Cardiac fibroblast (primary cell): ENCODE measurements at regions not wholly inside any gene's neighbourhood (a gene's known extent, or its start where the extent isn't known, plus 50 kb on each side); places are given as distances from the start of the nearest gene placed in this dataset.

Experiments used
- DNase-seq, 2 donors: peaks; one replicate each; pipeline versions ENCODE4 v3.0.0 to v3.0.0-alpha.2; 2010; ENCODE audit warnings: low read depth in 2 of 2
- H3K4me3 ChIP-seq, 2 donors: replicated peaks in 1 of 2; 1 replicate in 1 of 2; 2 replicates in 1 of 2; pipeline ENCODE4 v1.5.1; 2011; ENCODE audit warnings: low read depth in 2 of 2, low read length in 2 of 2, mild to moderate bottlenecking in 2 of 2, moderate library complexity in 1 of 2
- CTCF ChIP-seq: IDR thresholded peaks from one replicate; pipeline ENCODE4 v1.5.1; 2011; ENCODE audit warnings: low read depth, mild to moderate bottlenecking, low read length, inconsistent platforms

DNA sequence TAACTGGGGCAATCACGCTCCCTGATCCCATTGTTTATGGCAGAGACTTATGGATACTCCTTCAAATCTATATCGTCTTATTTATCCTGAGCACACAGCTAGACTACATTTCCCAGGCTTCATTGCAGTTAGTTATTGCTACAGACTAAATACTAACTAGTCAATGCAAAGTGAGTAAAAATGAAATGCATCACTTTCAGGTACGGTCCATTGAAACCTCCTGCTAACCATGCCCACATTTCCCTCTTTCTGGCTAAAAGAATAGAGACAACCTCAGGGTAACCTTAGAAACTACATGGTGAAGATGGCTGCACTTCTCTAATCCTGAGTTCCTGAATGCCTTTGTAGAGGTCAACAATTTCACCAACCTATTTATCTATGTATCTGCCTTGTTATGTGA lies 437.4 kb downstream of the EPHA4 start:
- H3K4me3 ChIP-seq, result no peak overlapping the region
- no peak for TF ChIP-seq CTCF
- no peak for DNase-seq

- H3K4me3 ChIP-seq, result no peak overlapping the region
- no peak for TF ChIP-seq CTCF
- no peak for DNase-seq
Observed at GRCh38 chr2:221135699-221136098, 436.4 kb downstream of the EPHA4 start.

DNA sequence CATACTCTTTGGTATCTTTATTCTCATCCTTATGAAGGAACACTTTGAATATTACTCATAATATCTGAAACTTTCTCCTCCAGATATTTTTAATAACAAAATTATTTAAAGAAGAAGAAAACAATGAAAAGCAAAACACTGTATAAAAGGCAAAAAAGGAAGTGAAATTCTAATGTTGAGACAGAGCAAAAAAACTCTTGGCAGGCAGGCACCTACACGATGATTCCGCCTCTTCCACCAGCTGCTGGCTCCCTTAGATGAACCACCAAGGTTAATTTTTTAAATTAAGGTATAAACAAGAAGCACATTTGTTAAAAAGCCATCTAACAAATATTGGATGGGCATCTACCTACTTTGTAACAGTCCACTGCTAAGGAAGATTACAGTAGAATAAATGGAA lies 434.7 kb downstream of the EPHA4 start:
- no peak overlapping the region for H3K4me3 ChIP-seq
- no peak for DNase-seq
- TF ChIP-seq CTCF, result no peak

- no peak for TF ChIP-seq CTCF
- H3K4me3 ChIP-seq, result no peak overlapping the region
- no peak for DNase-seq
Observed at GRCh38 chr2:221142341-221142740, 429.8 kb downstream of the EPHA4 start.

GRCh38 chr2:221143231-221143630 lies 428.9 kb downstream of the EPHA4 start:
- no peak for DNase-seq
- H3K4me3 ChIP-seq, result no peak overlapping the region
- no peak for TF ChIP-seq CTCF

DNA sequence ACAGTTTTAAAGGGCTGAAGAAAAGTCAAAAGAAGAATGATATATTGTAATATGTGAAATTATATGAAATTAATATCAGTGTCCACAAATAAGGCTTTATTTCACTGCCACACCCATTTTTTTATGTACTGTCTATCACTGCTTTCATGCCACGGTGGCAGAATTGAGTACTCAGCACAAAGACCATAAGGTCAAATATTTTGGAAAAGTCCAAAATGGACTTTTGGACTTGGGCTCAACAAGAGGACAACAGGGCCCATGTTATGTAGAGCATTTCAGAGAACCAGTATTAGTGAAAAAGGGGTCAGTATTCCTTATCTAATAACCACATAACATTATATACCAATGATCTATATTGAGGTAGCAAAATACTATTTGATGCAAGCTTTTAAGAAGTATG lies 427.2 kb downstream of the EPHA4 start:
- H3K4me3 ChIP-seq, result no peak overlapping the region
- TF ChIP-seq CTCF, result no peak
- no peak for DNase-seq

DNA sequence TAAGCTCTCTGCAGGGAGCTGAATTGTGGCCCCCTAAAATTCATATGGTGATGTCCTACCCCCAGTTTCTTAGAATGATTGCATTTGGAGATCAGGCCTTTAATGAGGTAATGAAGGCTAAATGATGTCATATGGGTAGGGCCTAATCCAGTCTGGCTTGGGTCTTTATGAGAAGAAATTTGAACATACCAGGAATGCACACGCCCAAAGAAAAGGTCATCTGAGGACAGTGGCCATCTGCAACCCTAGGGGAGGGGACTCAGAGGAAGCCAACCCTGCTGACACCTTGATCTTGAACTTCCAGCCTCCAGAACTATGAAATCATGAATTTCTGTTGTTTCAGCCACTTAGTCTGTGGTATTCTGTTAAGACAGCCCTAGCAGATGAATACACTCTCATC lies 426.7 kb downstream of the EPHA4 start:
- no peak overlapping the region for H3K4me3 ChIP-seq
- no peak for DNase-seq
- TF ChIP-seq CTCF, result no peak
